ENCODE measurements at regions not wholly inside any gene's neighbourhood (a gene's known extent, or its start where the extent isn't known, plus 50 kb on each side); places are given as distances from the start of the nearest gene placed in this dataset.
"Not testable (repeated sequence)": the region's sequence is repeated elsewhere in the genome, so short reads cannot be mapped to it uniquely, and the experiment has no call there.

DNA sequence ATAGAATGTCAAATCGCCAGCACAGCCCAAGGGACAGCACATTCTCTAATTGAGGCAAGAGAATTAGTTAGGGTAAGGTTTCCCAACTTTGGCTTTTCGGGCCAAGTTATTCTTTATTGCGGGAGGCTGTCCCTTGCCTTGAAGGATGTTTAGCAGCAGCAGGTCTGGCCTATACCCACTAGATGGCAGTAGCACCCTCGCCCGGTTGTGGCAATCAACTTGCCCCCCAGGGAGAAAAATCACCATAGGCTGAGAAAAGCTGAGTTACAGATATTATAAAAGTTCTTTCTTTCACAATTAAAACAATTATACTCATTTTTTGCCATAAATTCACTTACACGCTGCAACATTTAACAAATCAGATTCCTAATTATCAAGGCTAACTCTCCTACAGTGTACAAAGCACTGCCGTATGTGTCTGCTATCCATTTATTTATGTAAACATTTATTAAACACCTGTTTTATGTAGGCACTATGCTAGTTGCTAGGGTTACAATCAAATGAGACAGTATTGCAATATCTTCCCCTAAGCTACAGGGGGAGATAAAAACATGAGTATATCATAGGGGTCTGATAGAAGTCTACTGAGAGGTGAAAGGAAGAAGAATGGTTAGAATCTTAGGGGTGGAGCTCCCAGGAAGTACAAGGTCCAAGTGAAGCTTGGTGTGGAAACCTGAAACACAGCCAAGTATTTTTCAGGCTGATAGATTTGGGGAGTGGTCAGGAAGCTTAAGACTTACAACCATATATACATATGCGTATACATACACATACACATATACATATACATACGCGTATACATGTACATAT lies 452.3 kb downstream of the RAB38 start:
- Histone ChIP-seq H3K4me3 (ENCODE audit: low read depth, low read length) (no peak overlapping the region), H3K36me3 (ENCODE audit: control insufficient read depth, insufficient read depth, low read length) (no peaks in the 10 kb centered on the region), H3K27me3 (ENCODE audit: control insufficient read depth, insufficient read depth, low read length) (no peaks in the 10 kb centered on the region)
- ChIA-PET POLR2A (no interaction called here), CTCF (interaction anchor here (0.6 to 3.4 kb wide), 22 partner anchors 8 to 1116 kb away, joined by 3 to 19 read pairs (median 3); no protein-coding TSS in a partner anchor)
- DNase-seq (ENCODE audit: low read depth), result no peak
- TF ChIP-seq, protein P1, sequence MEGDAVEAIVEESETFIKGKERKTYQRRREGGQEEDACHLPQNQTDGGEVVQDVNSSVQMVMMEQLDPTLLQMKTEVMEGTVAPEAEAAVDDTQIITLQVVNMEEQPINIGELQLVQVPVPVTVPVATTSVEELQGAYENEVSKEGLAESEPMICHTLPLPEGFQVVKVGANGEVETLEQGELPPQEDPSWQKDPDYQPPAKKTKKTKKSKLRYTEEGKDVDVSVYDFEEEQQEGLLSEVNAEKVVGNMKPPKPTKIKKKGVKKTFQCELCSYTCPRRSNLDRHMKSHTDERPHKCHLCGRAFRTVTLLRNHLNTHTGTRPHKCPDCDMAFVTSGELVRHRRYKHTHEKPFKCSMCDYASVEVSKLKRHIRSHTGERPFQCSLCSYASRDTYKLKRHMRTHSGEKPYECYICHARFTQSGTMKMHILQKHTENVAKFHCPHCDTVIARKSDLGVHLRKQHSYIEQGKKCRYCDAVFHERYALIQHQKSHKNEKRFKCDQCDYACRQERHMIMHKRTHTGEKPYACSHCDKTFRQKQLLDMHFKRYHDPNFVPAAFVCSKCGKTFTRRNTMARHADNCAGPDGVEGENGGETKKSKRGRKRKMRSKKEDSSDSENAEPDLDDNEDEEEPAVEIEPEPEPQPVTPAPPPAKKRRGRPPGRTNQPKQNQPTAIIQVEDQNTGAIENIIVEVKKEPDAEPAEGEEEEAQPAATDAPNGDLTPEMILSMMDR (IDR thresholded peaks at IDR 0.05; ENCODE audit: insufficient read depth, low read depth, low read length), result peak; percentile 88

DNA sequence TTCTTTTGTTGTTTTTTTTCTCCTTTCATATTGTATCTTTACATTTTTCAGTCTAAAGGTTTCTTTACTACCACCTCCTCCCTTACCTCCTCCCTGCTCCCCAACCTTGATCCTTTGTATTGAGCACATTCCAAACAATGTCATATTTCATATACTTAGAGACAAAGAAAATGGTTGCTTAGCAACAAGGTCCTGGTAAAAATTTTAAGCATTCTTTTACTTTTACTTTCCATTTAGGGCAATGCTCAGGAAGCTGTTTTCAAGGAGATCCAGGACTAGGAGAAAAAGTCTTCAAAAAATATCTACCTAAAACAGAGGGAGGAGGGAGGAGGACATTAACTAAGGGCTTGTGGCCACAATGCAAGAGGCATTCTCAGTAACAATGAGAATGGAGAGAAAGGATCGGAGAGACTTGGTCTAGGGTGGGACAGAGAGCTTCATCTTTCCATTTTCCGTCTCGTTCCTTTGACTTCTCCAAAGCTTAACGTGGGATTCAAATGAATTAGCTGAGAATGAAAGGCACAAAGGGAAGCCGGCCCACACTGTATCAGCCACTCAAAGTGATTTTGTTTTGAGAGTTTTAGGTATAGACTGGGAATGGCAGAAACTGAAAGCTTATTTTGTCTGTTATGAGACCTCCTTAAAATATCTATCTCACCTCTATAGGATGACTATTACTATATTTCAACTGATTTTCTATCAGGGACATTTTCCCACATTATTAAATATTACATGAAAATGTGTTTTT lies 455.7 kb downstream of the RAB38 start:
- no peak overlapping the region for H3K4me3 ChIP-seq (ENCODE audit: low read depth, low read length)
- TF ChIP-seq, protein P1 (IDR thresholded peaks at IDR 0.05; ENCODE audit: insufficient read depth, low read depth, low read length), result no peak
- ChIA-PET CTCF (interaction anchor here (1.5 kb wide), 1 partner anchor 11 kb away, joined by 3 read pairs; no protein-coding TSS in a partner anchor), POLR2A (no interaction called here)
- no peaks in the 10 kb centered on the region; the same call in 1 of the 2 replicates for H3K27me3 ChIP-seq (ENCODE audit: control insufficient read depth, insufficient read depth, low read length)
- DNase-seq (ENCODE audit: low read depth), result no peak
- no peaks in the 10 kb centered on the region for H3K36me3 ChIP-seq (ENCODE audit: control insufficient read depth, insufficient read depth, low read length)

DNA sequence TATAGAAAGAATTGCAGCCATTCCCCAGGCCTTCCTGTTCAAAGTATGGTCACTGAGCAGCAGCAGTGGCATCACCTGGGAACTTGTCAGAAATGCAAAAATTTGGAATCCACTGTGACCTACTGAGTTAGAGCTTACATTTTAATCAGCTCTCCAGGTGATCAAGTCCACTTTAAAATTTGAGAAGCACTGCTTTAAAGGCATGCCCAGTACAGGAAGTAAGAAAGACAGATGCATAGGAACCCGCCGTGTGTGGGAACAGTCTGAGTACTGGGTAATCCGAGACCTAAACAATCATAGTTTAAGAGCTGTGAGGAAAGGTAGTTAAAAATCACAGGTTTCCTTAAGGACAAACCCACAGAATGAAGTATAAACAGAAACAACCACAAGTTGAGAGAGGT lies 462.4 kb downstream of the RAB38 start:
- CTCF ChIA-PET, result no interaction called here
- no peak overlapping the region for H3K4me3 ChIP-seq (ENCODE audit: low read depth, low read length)
- POLR2A ChIA-PET, result no interaction called here
- no peaks in the 10 kb centered on the region; the same call in 1 of the 2 replicates for H3K27me3 ChIP-seq (ENCODE audit: control insufficient read depth, insufficient read depth, low read length)
- TF ChIP-seq, protein P1 (IDR thresholded peaks at IDR 0.05; ENCODE audit: insufficient read depth, low read depth, low read length), result no peak
- DNase-seq (ENCODE audit: low read depth), result no peak
- no peaks in the 10 kb centered on the region for H3K36me3 ChIP-seq (ENCODE audit: control insufficient read depth, insufficient read depth, low read length)

DNA sequence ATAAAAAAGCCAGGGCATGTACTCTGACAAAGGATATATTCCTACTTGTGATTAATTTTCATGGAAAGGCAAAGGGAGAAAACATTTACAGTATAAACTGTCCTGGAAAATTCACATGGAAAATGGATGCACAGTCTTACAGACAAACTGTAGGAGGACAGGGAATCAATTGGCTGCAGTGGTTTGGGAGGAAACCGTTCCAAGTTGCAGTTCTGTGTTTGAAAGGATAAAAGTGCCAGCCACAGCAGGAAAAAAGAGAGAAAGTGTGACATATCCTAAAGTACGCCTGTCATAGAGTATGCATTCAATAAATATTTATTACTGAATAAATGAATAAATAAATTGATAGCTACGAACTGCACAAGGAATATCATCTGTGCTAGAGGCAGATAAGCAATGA lies 462.9 kb downstream of the RAB38 start:
- Histone ChIP-seq H3K4me3 (ENCODE audit: low read depth, low read length) (no peak overlapping the region), H3K36me3 (ENCODE audit: control insufficient read depth, insufficient read depth, low read length) (no peaks in the 10 kb centered on the region), H3K27me3 (ENCODE audit: control insufficient read depth, insufficient read depth, low read length) (no peaks in the 10 kb centered on the region; the same call in 1 of the 2 replicates)
- TF ChIP-seq, protein P1 (IDR thresholded peaks at IDR 0.05; ENCODE audit: insufficient read depth, low read depth, low read length), result no peak
- no peak for DNase-seq (ENCODE audit: low read depth)
- ChIA-PET POLR2A (no interaction called here), CTCF (interaction anchor here (0.7 kb wide), 1 partner anchor 9 kb away, joined by 3 read pairs; no protein-coding TSS in a partner anchor)

DNA sequence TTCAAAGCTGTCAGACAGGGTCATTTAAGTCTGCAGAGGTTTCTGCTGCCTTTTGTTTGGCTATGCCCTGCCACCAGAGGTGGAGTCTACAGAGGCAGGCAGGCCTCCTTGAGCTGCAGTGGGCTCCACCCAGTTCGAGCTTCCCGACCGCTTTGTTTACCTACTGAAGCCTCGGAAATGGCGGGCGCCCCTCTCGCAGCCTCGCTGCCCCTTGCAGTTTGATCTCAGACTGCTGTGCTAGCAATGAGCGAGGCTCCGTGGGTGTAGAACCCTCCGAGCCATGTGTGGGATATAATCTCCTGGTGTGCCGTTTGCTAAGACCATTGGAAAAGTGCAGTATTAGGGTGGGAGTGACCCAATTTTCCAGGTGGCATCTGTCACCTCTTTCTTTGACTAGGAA lies 471.7 kb downstream of the RAB38 start:
- H3K36me3 ChIP-seq (ENCODE audit: control insufficient read depth, insufficient read depth, low read length); H3K4me3 ChIP-seq (ENCODE audit: low read depth, low read length); H3K27me3 ChIP-seq (ENCODE audit: control insufficient read depth, insufficient read depth, low read length); POLR2A ChIA-PET; DNase-seq (ENCODE audit: low read depth); CTCF ChIA-PET: not testable (repeated sequence)
